GM19023 (cell line): ENCODE measurements at regions not wholly inside any gene's neighbourhood (a gene's known extent, or its start where the extent isn't known, plus 50 kb on each side); places are given as distances from the start of the nearest gene placed in this dataset.

Source experiments
- ATAC-seq: cut with Tn5 transposase; IDR thresholded peaks from one replicate; pipeline ENCODE4 v1.9.1; 2021; ENCODE audit warnings: mild to moderate bottlenecking, moderate library complexity; ENCODE audit not compliant: unreplicated experiment

DNA sequence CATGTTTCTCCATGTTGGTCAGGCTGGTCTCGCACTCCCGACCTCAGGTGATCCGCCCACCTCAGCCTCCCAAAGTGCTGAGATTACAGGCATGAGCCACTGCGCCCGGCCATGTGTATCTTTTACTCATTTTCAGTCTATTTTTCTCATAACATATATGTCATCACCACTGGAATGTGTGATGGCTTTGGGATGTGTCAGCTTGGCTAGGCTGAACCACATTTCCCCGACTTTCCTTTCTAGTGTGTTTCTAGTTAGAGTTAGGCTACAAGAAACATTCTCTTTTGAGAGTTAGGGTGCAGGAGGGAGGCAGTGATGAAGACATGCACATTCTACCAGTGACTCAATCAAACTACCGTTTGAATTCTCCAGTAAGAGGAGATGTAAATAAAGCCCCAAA is 444.9 kb upstream of the THBS1 start:
- no peak for ATAC-seq

- ATAC-seq, result peak; percentile 50
Measured at GRCh38 chr15:39139431-39140059, 441.3 kb upstream of the THBS1 start.

DNA sequence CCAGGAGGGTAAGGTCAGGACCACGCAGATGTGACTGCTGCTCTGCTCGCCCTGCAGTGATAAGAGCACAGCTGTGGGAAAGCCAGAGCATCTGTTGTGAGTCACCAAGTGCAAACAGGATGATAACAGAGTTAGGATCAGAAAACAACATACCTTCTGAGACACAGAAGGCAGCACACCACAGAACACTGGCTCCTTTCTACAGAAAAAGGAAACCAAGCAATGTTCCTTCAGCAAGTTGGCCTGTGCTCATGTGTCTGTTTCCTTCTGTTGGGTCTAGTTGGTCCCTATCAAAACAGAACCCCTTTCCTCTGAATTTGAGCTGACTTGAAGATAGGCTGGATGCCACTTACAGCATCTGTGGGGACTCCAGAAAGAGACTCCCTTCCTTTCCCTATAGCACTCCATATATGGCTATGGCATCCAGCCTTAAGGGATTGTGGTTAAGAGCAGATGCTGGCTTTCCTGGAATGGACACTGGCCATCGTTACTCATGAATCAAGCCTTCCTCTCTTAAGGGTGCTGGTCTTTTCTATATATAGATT is 440.7 kb upstream of the THBS1 start:
- ATAC-seq, result peak; percentile 73

GRCh38 chr15:39142500-39142899 is 438.4 kb upstream of the THBS1 start:
- ATAC-seq, result no peak

- no peak for ATAC-seq
Measured at GRCh38 chr15:39143479-39143878, 437.4 kb upstream of the THBS1 start.

DNA sequence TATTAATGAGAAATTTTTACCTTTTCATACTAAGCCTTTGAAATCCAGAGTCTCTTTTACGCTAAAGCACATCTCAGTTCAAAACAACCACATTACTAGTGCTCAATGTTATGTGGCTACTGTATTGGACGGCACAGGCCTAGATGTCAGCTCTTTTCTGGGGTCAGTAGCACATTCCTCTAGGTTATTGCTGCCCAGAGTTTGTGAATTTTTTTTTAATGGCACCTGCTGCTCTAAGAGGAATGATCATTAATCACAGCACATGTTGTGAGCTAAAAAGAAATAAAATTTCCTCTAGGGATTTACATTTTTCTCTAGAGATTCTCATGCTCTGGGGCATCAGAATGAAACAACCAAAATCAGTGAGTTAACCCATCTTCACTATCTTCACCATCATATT is 436.8 kb upstream of the THBS1 start:
- ATAC-seq, result no peak

- ATAC-seq, result no peak
Measured at GRCh38 chr15:39144613-39145499, 436.0 kb upstream of the THBS1 start.

GRCh38 chr15:39145854-39146625 is 434.8 kb upstream of the THBS1 start:
- no peak for ATAC-seq

- ATAC-seq, result no peak
Measured at GRCh38 chr15:39149636-39150150, 431.2 kb upstream of the THBS1 start.

GRCh38 chr15:39151545-39151944 is 429.3 kb upstream of the THBS1 start:
- no peak for ATAC-seq

DNA sequence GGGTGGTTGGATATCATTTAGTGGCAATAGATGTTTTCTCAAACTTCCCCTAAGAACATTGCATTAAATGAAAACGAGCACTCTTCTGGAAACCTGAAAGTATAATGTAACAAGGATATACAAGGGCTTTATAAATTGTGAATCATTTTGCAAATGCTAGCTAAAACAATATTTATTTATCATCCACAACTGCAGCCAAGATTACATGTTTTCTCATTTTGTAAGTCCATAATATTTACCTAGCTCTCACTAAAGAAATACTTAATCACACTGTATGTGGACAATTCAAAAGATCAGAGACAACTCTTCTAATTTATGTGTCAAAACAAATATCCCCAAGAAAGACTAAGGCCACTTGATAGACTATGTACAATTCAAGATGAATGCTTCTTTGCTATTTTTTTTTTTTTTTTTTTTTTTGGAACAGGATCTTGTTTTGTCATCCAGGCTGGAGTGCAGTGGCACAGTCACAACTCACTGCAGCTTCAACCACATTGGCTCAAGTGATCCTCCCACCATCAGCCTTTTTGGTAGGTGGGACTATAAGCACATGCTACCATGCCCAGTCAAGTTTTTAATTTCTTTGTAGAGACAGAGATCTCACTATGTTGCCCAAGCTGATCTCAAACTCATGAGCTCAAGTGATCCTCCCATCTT is 427.7 kb upstream of the THBS1 start:
- no peak for ATAC-seq

GRCh38 chr15:39153716-39154115 is 427.2 kb upstream of the THBS1 start:
- no peak for ATAC-seq

DNA sequence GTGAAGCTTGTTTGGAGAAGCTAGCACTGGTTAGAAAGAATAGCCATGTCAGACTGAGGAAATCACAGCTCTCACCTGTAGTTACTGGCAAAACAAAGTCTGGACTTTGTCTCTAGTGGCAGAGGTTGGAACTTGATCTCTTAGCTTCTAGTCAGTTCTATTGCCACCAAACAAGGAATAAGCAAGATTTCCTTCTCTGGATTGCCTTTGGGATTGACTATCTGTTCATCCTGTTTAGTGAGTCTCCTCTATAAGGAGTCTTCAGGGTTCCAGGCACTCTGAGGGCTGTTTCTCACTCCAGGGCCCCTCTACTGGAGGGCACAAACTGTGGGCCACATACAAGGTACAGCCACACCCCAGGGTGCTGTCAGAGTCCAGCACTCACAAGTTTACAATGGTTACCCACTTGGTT is 426.6 kb upstream of the THBS1 start:
- no peak for ATAC-seq

DNA sequence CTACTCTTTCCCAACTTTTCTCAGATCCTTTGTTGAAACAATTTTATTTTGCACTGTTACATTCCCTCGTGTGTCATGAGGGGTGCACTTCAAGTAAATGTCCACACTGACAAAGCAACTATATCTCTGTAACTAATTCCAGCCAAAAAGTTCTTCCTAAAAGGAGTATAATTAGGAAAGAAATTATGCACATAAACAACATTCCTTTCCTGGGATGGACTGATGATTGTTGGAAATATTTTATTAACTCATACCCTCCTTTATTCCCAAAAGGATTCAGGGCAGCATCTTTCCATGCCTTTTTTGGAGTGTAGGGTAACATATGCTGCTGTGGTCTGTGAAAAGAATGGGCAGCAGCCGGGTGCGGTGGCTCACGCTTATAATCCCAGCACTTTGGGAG is 426.1 kb upstream of the THBS1 start:
- no peak for ATAC-seq

GRCh38 chr15:39156166-39156565 is 424.7 kb upstream of the THBS1 start:
- no peak for ATAC-seq

- no peak for ATAC-seq
Measured at GRCh38 chr15:39156646-39157250, 424.1 kb upstream of the THBS1 start.

DNA sequence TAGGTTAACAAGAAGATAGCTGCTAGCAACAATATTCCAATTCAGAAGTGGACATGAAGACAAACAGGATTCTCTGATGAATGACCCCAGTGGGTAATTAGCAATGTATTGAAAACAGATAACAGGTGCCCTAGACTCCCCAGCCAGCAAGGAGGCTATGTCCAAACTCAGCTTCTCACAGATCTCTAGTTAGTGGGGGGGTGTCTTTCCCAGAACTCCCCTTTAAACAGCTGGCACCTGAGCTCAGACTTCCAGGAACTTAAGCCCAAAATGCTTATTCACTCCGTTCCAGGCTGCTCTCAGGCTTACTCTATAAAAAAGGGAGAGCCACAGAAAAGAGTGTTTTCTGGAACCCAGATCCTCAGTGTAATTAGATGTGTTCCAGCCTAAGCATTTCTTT is 423.0 kb upstream of the THBS1 start:
- ATAC-seq, result no peak

DNA sequence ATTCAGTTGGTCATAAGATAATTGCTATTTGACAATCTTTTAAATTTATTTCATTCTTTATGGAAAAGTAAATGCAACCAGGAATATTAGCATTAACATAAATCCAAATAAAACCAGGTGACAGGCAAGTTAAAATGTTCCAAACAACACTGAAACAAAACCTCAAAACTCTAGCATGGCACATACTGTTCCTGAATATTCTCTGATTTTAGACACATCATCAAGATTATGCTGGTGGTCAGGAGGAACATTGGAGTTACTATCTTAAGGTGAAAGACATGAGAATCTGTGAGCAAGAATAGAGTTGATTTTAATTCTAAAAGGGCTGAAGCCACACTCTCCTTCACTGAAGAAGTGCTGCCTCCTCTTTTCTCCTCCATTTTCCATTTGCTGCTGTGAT is 421.0 kb upstream of the THBS1 start:
- ATAC-seq, result no peak

GRCh38 chr15:39161096-39161495 is 419.8 kb upstream of the THBS1 start:
- ATAC-seq, result no peak

GRCh38 chr15:39165020-39165706 is 415.7 kb upstream of the THBS1 start:
- ATAC-seq, result no peak
